SK-N-MC (cell line): ENCODE measurements at regions not wholly inside any gene's neighbourhood (a gene's known extent, or its start where the extent isn't known, plus 50 kb on each side); places are given as distances from the start of the nearest gene placed in this dataset.

Source experiments
- EZH2 ChIP-seq: fragments of 200-600 bp; sonication (generic); IDR thresholded peaks from one replicate; pipeline ENCODE4 v1.6.1; 2017; ENCODE audit warnings: antibody characterized with exemption
- POLR2AphosphoS5 ChIP-seq: IDR thresholded peaks from 2 replicates; pipeline ENCODE4 v1.6.1; 2012; ENCODE audit warnings: mild to moderate bottlenecking, low read depth, low read length, borderline replicate concordance

DNA sequence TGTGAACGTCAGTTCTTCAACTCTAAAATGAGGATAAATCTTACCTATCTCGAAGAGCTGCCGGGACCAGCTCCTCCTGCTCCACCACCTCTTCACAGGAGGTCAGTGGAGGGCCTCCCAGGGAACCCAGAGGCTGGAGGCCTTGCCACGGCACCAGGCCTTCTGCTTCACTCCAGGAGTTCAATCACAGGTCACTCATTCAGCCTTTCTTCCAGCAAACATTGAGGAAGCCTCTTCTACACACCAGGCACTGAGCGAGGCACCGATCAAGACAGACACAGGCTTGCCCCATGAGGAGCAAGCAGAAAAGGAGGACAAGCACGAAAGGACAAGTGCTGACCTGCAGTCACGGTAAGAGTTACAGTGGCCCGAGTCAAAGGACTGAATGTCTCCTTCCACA, 64.8 kb upstream of the WNT11 start:
- no peak for TF ChIP-seq EZH2
- no peak for TF ChIP-seq POLR2AphosphoS5
